Stimulated activated naive CD8-positive, alpha-beta T cell treated with anti-CD3 and anti-CD28 coated beads, Interleukin-15, Interleukin-2, amounts not matched to agents 100 U/mL and 50 U/mL, for 24 hours (primary cell): ENCODE measurements at regions not wholly inside any gene's neighbourhood (a gene's known extent, or its start where the extent isn't known, plus 50 kb on each side); places are given as distances from the start of the nearest gene placed in this dataset.
A peak's percentile ranks its signal among the peaks of the same experiment; 100 is the strongest.
"Not testable (repeated sequence)": the region's sequence is repeated elsewhere in the genome, so short reads cannot be mapped to it uniquely, and the experiment has no call there.

Experiments used
- ATAC-seq: fragments of 150-1000 bp; cut with Tn5 transposase; one replicate; pipeline ENCODE4 v1.10.0; 2021
- DNase-seq: peaks from one replicate; pipeline ENCODE4 v3.0.0; 2021

DNA sequence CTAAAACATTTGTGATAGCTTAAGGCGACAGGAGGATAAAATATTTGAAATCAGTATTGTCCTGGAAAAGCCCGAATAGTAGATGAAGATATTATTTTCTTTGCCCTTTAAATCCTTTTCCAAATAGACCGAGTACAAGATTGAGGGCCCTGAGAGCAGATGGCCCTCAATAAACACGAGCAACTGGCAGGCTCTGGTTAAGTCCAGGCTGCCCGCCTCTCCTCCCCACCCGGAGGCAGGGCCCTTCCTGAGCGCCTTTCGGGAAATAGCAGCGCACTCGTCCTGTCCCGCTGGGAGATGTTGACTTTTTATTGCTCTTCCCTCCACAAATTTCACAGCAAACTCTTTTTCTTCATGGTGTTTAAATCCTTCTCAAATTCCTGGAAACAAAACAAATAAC lies 50.8 kb upstream of the MAX start:
- no peak for DNase-seq
- ATAC-seq, result no peak

DNA sequence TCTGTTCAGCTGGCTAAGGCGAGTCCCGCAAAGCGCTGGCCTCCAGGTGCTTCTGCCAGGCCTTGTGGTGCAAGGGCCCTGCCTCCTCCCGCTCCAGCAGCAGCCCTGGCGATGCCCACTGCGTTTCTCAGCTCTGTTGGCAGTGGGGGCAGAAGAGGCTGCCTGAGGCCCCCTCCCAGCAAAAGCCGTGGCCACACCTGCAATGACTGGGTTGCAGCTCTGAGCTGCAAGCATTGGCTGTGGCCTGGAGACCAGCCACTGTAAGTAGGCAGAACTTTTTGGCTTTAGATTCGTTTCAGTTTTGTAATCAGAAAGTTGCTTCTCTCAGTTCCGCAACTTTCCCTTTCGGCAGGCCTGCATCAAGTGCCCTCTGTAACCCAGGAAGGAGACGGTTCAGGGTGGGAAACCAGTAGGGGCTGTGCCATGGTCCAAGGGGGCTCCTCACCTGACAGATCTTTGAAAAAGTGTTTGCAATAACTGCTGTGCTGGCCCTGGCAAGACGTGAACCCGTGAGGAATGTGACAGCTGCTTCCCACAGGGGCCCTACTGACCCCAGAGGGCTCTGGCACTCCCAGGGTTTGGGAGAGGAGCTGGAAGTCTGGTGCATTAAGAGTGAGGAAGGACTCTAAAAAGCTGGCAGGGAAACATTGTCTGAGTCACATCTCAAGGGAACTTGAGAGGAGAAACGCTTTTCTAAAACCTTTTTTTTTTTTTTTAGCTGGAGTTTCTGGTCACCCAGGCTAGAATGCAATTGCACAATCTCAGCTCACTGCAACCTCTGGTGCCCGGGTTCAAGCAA lies 54.5 kb upstream of the MAX start:
- no peak for ATAC-seq
- no peak for DNase-seq

DNA sequence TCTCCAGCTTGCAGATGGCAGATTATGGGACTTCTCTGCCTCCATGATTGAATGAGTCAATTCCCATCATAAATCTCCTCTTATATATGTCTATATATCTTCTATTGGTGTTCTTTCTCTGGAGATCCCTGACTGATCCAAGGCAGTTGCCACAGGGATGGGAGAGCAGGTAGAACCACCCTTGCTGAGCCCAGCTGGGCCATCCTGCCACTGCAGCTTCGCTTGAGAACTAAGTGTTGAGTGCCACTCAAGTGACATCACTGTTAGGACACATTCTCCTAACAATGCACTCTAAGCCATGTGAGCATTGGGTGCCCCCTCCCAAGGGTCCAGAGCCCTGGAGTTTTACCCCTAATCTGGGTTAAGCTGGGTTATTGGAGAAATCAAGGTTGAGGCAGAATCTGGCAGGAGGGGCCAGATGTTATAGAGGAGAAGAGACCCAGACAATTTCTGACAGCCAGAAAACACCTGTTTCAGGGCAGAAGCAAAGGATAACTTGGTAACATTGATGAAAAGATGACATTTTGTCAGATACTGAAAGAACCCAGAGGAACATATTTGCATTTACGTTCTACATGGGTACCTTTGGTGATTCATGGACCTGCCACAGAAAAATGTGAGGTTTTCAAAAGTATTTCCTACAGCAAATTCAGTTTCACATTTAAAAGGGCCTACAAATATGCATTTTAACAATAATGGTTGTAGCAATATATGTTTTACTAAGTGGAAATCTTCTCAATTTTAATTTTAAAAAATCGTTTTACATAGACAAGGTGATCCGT lies 57.2 kb upstream of the MAX start:
- no peak for DNase-seq

DNA sequence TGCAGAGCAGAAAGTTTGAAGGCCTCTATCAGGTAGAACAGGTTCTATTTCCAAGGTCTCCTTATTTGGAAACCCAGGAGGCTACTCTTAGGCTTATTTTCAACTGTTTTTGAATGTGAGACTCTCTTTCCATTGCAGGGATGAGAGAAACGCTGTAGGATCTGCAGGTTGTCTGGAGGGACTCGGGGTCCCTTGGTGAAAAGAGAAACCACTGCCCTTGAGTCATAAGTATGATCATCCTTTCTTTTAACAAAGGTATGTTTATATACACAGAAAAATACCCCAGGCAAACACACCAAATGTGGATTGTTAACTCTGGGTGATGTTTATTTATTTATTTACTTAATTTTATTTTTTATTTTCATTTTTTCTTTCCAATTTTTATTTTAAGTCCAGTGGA lies 57.8 kb upstream of the MAX start:
- DNase-seq (no peak), ATAC-seq (peak; percentile 54)

More for the DNA sequence above, 57.2 kb upstream of the MAX start:
- peak; percentile 71 for ATAC-seq

DNA sequence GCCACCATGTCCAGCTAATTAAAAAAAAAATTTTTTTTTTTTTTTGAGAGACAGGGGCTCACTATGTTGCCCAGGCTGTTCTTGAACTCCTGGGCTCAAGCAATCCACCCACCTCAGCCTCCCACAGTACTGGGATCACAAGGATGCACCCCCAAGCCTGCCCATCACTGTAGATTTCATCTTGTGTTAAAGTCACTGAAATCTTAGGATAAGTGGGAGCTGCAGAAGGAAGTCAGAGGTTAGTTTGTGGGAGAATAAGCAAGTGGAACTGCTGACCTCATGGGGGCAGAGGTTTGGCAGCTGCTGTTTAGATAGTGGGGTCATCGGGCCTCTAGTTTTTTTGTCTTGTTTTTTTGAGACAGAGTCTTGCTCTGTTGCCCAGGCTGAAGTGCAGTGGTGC lies 59.7 kb upstream of the MAX start:
- no peak for DNase-seq
- ATAC-seq, result no peak

DNA sequence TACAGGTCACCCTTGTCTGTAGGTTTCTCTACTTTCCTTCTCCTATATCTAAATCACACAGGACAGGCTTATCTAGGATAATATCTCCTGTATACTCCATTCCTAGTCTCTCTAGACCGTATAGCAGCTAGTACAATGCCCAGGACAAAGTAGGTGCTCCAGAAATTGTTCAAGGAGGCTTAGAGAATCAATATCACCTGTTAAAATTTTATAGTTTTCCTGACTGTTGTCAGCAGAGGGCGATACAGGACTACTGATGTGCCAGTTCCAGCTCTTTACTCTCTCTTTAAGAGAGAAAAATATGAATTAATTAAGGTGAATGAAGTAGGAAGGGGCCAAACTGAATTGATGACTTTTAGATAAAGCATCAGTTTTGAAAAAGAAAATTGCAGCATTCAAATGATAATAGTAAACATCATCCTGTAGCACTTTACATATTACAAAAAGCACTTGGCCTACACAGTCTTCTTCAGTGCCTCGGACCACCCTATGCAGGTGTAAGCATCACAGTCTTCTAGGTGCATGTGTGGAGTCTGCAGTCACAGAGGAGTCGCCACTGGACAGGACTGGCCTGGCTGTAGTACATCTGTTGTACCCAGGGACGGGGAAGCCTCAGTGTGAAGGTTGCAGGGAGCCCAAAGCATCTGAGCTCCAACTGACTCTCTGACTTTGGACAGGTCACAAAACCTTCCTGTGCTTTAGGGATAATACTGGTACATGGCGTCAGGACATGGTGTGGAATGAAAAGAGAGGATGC lies 61.9 kb upstream of the MAX start:
- ATAC-seq, result no peak
- DNase-seq, result peak; percentile 46

DNA sequence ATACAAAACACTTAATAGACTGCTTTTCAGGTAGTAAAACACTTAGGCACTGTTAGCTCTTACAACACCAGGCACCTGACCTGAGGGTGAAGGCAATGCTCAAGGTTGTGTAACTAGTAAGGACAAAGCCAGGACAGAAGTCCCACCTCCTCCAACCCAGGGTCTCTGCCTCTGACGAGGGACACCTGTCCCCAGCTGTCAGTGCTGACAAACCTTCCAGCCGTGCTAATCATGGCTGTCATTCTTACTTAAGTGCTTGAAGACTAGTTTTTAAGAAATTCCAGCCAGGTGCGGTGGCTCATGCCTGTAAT lies 62.5 kb upstream of the MAX start:
- ATAC-seq (no peak), DNase-seq (no peak)

DNA sequence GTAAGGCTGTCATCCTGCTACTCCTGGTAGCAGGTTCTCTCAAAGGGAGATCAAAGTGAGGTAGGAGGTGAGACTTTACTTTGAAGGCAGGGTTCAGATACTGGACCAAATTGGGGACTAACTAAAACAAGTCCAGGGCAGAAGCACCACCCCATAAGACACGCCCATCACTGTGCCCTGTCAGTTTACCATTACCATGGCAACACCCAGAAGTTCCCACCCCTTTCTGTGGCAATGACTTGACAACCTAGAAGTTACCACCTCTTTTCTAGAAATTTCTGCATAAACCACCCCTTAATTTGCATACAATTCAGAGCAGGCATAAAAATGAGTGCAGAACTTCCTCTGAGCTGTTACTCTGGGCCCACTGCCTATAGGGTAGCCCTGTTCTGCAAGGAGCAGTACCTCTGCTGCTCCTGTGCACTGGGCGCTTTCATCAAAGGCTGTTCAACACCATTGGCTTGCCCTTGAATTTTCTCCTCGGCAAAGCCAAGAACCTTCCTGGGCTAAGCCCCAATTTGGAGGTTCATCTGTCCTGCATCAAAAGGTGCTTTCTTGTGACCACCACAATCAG lies 64.8 kb upstream of the MAX start:
- ATAC-seq (no peak), DNase-seq (peak; percentile 27)

DNA sequence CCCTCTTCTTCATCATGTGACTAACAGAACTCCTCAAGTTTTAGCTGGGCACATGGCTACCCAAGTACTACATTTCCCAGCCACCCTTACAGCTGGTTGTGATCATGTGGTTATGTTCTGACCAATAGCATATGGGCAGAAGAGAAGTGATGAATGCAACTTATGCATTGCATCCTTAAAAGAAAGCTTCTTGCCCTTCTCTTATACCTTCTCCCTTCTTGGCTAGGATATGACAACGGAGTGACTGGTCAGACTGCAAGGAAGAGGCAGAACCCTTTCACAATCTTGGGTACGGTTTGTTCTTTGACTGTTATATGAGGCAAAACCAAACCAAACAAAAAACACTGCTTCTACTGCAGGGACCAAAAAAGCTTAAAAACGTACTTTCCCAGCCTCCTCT lies 66.5 kb upstream of the MAX start:
- DNase-seq (no peak), ATAC-seq (no peak)

DNA sequence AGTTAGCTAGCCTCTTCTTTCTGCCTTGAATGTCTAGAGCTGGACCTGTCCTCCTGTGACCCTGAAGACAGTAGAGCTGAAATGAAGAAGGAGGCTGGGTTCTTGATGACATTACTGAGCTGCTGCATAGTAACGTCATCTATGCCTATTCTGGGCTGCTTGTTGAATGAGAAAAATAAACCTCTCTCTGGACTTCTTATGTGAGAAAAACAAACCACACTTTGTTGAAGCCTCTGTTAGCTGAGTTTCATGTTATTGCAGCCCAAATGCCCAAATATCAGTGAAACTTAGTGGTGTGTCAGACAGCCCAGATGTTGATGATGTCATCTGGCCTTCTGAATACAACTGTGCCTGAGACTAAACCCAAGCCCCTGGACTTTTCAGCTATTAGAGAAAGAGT lies 67.0 kb upstream of the MAX start:
- no peak for DNase-seq
- peak; percentile 83 for ATAC-seq

DNA sequence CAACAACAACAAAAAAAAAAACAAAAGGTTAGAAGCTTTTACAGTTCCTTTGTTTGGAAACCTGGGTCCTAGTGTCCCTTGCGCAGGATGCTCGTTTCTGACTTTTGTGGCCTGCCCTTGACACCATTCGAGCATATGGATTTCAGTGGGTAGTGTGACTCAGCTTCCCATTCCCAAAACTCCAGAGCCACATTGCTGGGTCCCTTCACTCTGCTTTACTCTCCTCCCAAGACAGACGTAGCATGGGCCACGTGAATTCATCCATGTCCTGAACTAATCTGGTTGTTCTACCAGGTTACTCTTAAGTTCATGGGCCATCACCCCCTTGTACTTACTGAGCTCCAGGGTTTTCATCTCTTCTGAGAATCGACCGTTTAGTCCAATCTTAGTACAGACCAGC lies 68.0 kb upstream of the MAX start:
- DNase-seq (no peak), ATAC-seq (no peak)

DNA sequence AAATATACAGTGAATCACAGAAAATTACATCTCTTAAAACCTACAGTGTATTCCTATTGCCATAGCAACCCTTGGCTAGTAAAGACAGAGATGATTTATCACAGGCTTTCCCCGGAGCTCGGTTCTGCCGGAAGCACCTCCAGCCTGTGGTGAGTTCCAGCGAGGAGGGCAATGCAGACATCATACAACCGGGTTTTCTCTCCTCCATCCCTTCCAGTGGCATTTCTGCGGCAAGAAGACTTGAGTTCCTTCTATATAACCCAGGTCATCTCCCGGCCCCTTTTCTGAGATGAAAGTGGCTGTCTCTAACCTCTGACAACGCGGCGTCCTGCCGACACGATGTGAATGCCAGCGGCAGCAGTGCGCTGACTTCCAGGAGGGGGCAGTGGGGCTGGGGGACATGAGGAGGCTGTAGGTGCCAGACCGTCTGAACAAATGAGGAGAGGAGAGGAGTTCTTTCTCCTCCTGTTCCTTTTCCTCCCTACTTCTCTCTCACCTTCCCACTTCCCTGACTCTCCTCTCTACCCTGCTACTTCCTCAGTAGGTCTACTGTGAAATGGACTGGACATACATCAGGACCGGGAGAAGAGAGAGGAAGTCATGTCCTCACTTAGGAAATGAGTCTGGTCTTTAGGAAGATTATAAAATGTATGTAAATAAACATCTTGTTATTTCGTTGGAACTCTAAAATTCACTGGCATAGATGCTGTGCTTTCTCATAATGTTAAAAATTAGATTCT lies 68.6 kb upstream of the MAX start:
- ATAC-seq, result peak; percentile 77
- DNase-seq, result peak; percentile 59

DNA sequence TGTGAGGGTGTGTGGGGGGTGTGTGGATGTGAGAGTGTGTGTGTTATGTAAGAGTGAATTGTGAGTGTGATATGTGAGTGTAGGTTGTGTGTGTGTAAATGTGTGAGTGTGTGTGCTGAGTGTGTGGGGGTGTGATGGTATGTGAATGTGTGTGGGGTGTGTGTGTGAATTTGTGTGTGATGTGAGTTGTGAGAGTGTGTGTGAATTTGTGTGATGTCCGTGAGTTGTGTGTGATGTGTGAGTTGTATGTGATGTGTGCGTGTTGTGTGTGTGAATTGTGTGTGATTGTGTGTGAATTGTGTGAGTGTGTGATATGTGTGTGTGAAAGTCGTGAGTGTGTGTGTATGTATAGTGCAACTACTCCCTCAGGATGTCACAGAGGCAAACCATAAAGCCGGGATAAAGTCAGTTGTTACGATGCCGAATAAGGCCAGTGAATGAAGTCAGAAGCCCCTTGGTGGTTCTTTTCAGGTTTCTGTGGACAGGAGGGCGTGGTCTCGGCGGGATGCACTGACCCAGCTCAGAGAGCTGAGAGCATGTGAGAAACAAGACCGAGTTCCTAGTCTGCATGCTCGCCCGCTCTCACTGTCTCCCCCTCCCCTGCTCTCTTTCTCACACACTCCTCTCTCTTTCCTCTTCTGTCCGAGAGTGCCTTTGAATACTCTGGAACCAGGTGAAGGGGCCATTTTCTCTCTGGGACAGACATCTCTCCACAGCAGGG lies 71.8 kb upstream of the MAX start:
- no peak for DNase-seq
- no peak for ATAC-seq

DNA sequence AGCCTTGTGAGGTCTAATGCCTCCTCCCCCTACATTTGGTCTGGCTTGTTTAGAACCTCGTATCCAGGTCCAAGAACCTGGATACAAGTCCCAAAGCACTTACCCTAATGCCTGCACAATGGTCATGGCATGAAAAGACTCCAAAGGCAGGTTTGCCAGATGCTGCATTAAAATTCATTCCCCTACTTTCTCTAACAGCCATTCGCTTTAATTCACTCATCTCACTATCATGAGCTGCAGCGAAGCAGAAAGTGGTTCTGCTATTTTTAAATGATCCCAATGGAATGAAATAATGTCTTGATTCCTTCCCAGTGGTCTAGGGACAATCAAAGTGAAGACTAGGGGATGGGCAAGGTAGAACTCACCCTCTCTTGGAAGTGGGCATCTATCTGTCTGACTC lies 72.5 kb upstream of the MAX start:
- DNase-seq, result no peak
- no peak for ATAC-seq

DNA sequence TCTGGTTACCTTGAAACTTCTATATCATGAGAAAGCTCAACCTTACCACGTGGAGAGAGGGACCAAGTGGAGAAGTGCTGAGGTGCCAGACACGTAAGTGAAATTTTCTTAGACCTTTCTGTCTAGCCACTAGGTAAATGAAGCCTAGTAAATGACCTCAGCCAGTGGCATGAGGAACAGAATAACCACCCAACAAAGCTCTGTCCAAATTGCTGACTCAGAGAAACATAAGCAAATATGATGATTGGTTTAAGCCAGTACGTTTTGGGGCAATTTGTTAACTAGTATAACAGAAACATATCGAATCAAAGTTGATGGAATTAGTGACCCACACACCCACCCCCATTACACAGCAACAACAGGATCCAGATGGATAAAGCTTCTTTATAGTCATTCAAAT lies 75.2 kb upstream of the MAX start:
- DNase-seq (no peak), ATAC-seq (no peak)

DNA sequence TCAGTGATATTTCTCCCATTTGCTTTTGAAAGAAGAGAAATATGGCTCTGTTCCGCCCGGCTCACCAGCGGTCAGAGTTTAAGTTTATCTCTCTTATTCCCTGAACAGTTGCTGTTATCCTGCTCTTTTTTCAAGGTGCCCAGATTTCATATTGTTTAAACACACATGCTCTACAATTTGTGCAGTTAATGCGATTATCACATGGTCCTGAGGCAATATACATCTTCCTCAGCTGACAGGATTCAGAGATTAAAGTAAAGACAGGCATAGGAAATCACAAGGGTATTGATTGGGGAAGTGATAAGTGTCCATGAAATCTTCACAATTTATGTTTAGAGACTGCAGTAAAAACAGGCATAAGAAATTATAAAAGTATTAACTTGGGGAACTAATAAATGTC lies 76.9 kb upstream of the MAX start:
- DNase-seq, ATAC-seq: not testable (repeated sequence)

DNA sequence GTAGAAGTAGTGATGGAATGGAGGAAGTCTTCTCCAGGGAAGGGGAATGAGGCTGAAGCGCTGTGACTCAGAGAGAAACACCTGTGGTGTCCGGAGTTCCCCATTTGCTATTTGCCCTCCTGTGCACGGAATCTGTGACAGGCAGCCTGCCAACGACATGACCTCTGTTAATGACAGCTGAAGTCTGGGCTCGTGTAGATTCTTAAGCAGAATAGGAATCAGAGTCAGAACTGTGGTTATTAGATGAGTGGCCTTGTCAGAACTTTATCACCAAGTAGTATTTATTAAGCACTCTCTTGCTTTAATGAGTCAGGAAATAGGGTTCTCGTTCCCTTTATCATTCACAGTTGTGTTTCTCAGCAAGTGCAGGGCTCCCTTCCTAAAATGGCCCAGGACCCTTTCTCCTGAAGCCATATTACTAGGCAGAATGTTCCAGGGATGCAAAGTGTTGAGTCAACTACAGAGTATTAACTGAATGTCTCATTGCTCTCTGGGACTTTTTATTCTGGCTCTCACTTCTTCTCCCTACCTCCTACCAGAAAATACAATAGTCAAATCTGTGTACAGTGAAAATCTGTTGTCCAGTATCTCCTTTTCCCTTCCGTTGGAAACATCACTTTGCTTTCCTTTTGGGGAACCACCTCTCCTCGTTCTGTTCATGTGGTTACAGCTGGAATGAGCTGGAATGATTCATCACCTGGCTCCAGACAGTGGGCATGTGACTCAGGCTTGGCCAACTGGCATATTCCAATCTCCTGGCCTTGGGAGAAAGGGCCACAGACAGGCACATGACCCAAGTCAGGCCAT lies 77.8 kb upstream of the MAX start:
- ATAC-seq, result peak; percentile 89

DNA sequence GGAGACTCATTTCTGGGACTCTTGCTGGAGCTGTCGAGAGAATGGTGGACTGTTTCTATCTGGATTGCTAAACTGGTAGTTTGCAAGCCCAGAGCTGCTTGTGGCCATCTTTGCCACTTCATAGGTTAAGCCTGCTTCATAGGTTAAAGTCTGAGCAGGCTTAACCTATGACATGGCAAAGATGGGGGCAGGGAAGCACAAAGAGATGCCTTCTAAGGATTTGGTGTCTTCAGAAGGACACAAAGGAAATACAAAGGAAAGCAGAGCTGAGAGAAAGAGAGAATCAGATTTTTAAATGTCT lies 78.4 kb upstream of the MAX start:
- no peak for DNase-seq
- ATAC-seq, result peak; percentile 58

More for the DNA sequence above, 77.8 kb upstream of the MAX start:
- peak; percentile 68 for DNase-seq

DNA sequence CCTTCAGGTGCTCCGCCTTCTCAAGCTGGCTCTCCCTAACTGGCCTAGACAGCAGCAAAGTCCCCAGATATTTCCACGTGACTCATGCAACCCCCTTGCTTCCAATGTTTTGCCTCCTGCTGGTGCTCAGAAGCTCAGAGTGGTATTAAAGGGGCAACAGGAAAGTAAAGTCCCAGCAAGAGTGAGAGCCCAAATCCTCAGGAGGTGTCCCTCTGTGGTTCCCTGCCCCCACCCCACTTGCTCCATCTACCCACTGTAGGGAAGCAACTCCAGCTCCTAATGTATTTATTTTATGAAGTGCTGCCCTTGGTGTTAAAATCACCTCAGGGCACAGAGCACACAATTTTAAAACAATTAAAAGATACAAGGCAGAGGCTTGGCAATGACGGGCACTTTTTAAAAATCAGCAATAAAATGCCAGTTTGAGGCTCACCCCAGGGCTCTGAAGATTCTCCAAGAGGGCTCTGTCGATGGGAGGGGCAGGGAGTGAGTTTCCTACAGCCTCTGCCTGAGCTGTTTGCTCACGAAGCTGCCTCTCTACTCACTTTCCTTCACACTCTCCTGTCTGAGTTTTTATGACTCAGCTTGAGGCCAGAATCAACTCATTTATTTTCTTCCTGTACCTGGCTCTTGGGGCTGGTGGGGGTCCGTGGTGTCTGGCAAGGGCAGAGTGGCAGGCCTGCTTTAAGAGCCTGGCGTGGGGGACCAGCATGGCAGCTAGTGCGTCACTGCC lies 81.9 kb upstream of the MAX start:
- no peak for ATAC-seq
- DNase-seq, result no peak

DNA sequence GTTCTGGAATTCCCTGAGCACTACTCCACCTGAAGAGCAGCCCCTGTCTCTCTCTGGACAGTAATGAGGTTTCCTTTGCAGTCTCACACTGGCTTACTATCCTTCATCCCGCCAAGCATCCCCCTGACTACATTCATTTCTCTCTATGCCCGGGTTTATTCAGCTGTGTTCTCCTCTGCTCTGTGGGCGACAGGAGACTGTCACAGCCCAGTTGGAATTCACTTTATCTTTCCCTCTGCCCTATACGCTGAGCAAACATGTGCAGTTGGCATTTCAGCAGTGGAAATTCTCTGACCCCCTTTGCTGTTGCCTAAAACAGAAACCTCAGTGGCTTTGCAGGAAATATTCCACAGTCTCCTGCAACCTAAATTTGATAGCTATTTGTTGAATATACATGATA lies 83.5 kb upstream of the MAX start:
- DNase-seq (no peak), ATAC-seq (no peak)
